Tibial artery (tissue), 4 donors: ENCODE measurements at regions not wholly inside any gene's neighbourhood (a gene's known extent, or its start where the extent isn't known, plus 50 kb on each side); places are given as distances from the start of the nearest gene placed in this dataset.

ENCODE experiments used
- DNase-seq, 2 donors: peaks; one replicate each; pipeline ENCODE4 v3.0.0-alpha.2; 2019
- H3K27ac ChIP-seq, 2 donors: fragments of 200-600 bp; sonication (generic) in 1 of 2; 1 replicate in 1 of 2; 2 replicates in 1 of 2; pipeline ENCODE4 v1.5.1; 2018 to 2019; ENCODE audit warnings: mild to moderate bottlenecking in 1 of 2
- H3K27me3 ChIP-seq, 2 donors: fragments of 200-600 bp; sonication (generic) in 1 of 2; one replicate each; pipeline versions ENCODE4 v1.5.1 to v1.6.0; 2016 to 2019
- H3K36me3 ChIP-seq, 3 donors: fragments of 200-600 bp; sonication (generic) in 2 of 3; one replicate each; pipeline ENCODE4 v1.5.1; 2016 to 2019; ENCODE audit warnings: mild to moderate bottlenecking in 2 of 3
- H3K4me1 ChIP-seq, 4 donors: fragments of 200-600 bp; sonication (generic) in 2 of 4; 1 replicate in 3 of 4; 2 replicates in 1 of 4; pipeline ENCODE4 v1.5.1; 2016 to 2019
- H3K4me3 ChIP-seq, 2 donors: fragments of 200-600 bp; sonication (generic) in 1 of 2; 1 replicate in 1 of 2; 2 replicates in 1 of 2; pipeline ENCODE4 v1.5.1; 2018 to 2019; ENCODE audit warnings: mild to moderate bottlenecking in 2 of 2
- H3K9me3 ChIP-seq, 3 donors: fragments of 200-600 bp; sonication (generic) in 1 of 3; one replicate each; pipeline ENCODE4 v1.5.1; 2016 to 2019
- intact Hi-C: fragments of 100-400 bp; cut with DNase I; formaldehyde crosslinking; loops from one replicate; pipeline ENCODE4 v1.15.0; 2023; ENCODE audit warnings: low total_unique reads
- TF ChIP-seq, protein P1 (sequence below), 2 experiments: fragments of 200-600 bp in 1 of 2; fragments of 450-650 bp in 1 of 2; IDR thresholded peaks; one replicate each; pipeline ENCODE4 v1.5.1; 2017 to 2019; ENCODE audit warnings: antibody characterized with exemption in 2 of 2, mild to moderate bottlenecking in 1 of 2, moderate library complexity in 1 of 2

DNA sequence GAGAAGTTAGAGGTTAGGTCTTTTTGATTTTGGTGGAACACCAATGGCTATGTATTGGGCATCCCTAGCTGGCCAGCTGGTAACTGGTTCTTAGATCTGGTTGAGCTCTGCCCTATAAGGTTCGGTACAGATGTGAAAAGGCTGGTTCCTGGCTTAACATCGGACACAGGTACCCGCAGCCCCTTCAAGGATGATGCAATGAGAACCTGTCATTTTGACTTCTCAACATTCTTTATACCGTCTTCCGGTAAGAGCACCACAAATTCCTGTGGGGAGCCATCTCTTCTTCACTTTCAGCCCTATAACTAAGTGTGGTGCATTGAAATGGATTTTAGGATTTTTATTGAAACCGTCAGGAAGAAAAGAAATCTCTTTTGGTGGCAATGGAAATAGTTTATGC, 222.8 kb downstream of the ADAMTS9 start:
- DNase-seq = no peak
- Histone ChIP-seq H3K27me3 (no peaks in the 10 kb centered on the region), H3K27ac (no peak overlapping the region), H3K4me3 (no peak overlapping the region), H3K36me3 (no peaks in the 10 kb centered on the region), H3K4me1 (peaks cover 0 to 13% (median 4%) of the 10 kb centered on the region in 4 donors), H3K9me3 (no peaks in the 10 kb centered on the region)
- TF ChIP-seq, protein P1, sequence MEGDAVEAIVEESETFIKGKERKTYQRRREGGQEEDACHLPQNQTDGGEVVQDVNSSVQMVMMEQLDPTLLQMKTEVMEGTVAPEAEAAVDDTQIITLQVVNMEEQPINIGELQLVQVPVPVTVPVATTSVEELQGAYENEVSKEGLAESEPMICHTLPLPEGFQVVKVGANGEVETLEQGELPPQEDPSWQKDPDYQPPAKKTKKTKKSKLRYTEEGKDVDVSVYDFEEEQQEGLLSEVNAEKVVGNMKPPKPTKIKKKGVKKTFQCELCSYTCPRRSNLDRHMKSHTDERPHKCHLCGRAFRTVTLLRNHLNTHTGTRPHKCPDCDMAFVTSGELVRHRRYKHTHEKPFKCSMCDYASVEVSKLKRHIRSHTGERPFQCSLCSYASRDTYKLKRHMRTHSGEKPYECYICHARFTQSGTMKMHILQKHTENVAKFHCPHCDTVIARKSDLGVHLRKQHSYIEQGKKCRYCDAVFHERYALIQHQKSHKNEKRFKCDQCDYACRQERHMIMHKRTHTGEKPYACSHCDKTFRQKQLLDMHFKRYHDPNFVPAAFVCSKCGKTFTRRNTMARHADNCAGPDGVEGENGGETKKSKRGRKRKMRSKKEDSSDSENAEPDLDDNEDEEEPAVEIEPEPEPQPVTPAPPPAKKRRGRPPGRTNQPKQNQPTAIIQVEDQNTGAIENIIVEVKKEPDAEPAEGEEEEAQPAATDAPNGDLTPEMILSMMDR (IDR thresholded peaks at IDR 0.05) = no peak
- intact Hi-C loops = no loop called here

DNA sequence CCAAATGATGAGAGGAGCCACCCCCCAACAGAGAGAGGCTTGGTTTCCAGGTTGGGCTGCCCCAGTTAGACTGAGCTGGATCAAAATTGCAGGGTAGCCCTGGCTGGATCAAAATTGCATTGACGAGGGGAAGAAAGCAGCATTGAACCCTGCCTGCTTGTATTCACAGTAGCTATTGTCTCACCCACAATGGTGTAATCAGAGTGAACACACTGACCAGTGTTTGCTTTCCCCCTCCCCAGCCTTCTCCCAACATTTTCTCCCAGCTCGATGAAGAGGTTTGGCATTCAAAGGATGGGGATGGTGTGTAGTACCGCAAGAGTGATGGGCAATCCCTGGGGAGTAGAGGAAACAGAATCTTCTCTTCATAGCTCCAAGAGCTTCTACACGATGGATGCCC, 223.8 kb downstream of the ADAMTS9 start:
- H3K36me3 ChIP-seq = no peaks in the 10 kb centered on the region
- no peaks in the 10 kb centered on the region for H3K9me3 ChIP-seq
- H3K27me3 ChIP-seq = no peaks in the 10 kb centered on the region
- TF ChIP-seq, protein P1 (IDR thresholded peaks at IDR 0.05) = no peak
- no peak overlapping the region for H3K27ac ChIP-seq
- DNase-seq = no peak
- intact Hi-C loops = no loop called here
- no peak overlapping the region for H3K4me3 ChIP-seq
- H3K4me1 ChIP-seq = peaks cover 0 to 13% (median 4%) of the 10 kb centered on the region in 4 donors

DNA sequence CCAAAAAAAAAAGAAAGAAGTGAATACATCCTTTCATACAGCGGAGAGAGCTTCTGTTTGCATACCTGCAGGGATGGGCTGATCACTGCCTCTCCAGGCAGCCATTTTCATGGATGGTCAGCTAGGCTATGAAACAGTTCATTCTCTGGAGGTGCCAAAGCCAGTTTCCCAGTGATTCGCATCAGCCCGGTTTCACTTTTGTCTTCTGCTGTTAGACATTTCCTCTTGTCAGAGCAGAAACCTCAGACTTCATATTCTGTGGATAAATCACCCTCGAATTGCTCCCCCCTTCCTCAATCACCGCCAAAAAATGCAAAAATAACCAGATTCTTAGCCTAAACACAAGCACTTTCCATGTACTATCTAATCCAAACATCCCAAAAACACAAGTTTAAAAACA, 225.6 kb downstream of the ADAMTS9 start:
- H3K36me3 ChIP-seq = no peaks in the 10 kb centered on the region
- no peaks in the 10 kb centered on the region for H3K9me3 ChIP-seq
- peak overlapping the region; percentile 6 to 46 for H3K27ac ChIP-seq
- DNase-seq = no peak
- H3K4me3 ChIP-seq = peak overlapping the region in 1 of 2 donors; percentile 5
- H3K27me3 ChIP-seq = no peaks in the 10 kb centered on the region
- intact Hi-C loops = no loop called here
- peaks cover 0 to 13% (median 6%) of the 10 kb centered on the region in 4 donors for H3K4me1 ChIP-seq
- TF ChIP-seq, protein P1 (IDR thresholded peaks at IDR 0.05) = no peak

DNA sequence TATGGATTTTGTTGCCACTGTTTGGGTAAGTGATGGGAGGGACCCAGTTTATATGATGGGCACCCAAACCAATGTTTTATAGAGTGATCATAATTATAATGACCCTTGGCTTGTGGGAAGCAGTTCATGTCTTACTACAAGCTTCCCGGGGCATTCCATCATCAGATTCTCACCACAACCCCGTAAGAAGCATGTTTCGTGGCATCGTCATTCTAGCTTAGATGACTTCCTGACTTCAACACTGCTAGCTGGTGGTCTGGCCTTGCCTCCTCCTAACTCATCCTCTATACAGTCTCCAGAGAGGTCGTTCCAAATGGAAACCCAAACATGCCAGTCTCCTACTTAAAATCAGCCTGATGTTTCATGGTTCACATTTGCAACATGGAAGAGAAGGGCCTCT, 226.9 kb downstream of the ADAMTS9 start:
- DNase-seq = no peak
- no peak overlapping the region for H3K4me3 ChIP-seq
- TF ChIP-seq, protein P1 (IDR thresholded peaks at IDR 0.05) = no peak
- H3K27me3 ChIP-seq = no peaks in the 10 kb centered on the region
- H3K27ac ChIP-seq = no peak overlapping the region
- no peaks in the 10 kb centered on the region for H3K36me3 ChIP-seq
- intact Hi-C loops = no loop called here
- H3K4me1 ChIP-seq = peaks cover 0 to 13% (median 6%) of the 10 kb centered on the region in 4 donors
- H3K9me3 ChIP-seq = no peaks in the 10 kb centered on the region

DNA sequence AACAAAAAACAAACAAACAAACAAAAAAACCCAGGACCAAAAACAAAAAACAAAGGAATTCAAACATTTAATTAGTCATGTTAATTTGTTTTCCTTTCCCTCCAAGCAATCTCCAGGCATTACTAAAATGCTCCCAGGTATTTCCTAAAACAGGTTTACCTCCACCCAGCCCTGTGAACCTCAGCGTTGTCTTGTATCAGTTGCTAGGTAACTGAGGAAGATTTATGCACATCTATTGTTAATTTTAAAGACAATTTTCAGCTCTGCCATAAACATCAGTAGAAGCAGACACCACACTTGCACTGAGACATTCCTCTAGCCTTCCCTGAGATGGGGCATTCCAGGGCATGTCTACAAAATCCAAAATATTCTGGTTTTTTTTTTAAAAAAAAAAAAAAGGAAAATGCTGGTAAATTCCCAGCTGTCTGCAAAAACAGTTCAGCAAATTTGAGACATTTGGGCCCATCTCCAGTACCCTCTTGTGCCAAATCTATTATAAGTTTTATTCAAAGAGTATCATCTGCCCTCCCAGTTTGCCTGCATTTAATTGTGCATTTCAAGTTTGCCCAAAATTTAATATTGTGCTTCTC, 227.6 kb downstream of the ADAMTS9 start:
- TF ChIP-seq, protein P1 (IDR thresholded peaks at IDR 0.05) = no peak

DNA sequence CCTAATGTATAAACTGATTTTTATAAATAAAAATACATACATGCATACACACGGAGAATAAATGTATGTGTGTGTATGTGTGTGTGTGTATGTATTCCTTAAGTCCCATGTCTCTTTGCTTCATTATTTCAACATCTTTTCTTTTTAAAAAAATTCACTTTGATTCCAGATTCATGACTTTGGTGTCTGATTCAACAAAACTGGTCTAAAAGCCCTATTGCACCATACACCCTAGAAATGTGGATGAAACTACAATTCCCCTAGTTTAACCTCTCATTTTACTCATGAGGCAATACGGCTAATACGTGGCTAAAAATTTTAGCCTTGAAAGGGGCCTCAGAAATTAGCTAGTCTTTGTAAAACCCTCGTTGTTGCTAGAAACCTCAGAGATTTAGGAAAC, 228.1 kb downstream of the ADAMTS9 start:
- Histone ChIP-seq H3K27ac (no peak overlapping the region), H3K9me3 (no peaks in the 10 kb centered on the region), H3K4me3 (no peak overlapping the region), H3K4me1 (peaks cover 0 to 13% (median 6%) of the 10 kb centered on the region in 4 donors), H3K36me3 (no peaks in the 10 kb centered on the region), H3K27me3 (no peaks in the 10 kb centered on the region)
- intact Hi-C loops = no loop called here
- DNase-seq = no peak
- TF ChIP-seq, protein P1 (IDR thresholded peaks at IDR 0.05) = no peak

More for the DNA sequence above, 227.6 kb downstream of the ADAMTS9 start:
- H3K9me3 ChIP-seq = no peaks in the 10 kb centered on the region
- no peak for DNase-seq
- no peaks in the 10 kb centered on the region for H3K36me3 ChIP-seq
- no peak overlapping the region for H3K27ac ChIP-seq
- no peak overlapping the region for H3K4me3 ChIP-seq
- H3K4me1 ChIP-seq = peaks cover 0 to 13% (median 6%) of the 10 kb centered on the region in 4 donors
- intact Hi-C loops = no loop called here
- H3K27me3 ChIP-seq = no peaks in the 10 kb centered on the region
